HEK293 (cell line): ENCODE measurements at regions not wholly inside any gene's neighbourhood (a gene's known extent, or its start where the extent isn't known, plus 50 kb on each side); places are given as distances from the start of the nearest gene placed in this dataset.

Source experiments
- CTCF ChIA-PET: fragments of 350-600 bp; formaldehyde crosslinking; extraction: SDS; loops from one replicate; lab custom pipeline; 2021; ENCODE audit warnings: antibody characterized with exemption; lab: Yijun Ruan, JAX
- POLR2A ChIA-PET: fragments of 300-600 bp; formaldehyde crosslinking; extraction: SDS; loops from one replicate; lab custom pipeline; 2020; ENCODE audit warnings: antibody characterized with exemption, inconsistent platforms; lab: Yijun Ruan, JAX
- H3K27ac ChIP-seq: fragments of 200-500 bp; sonication (Bioruptor generic); 2 replicates; pipeline ENCODE4 v1.5.1; 2014; ENCODE audit warnings: low read depth, low read length, control low read depth, inconsistent platforms; ENCODE audit errors: extremely low read depth
- H3K36me3 ChIP-seq, 2 experiments: fragments of 200-500 bp in 1 of 2; sonication (Bioruptor generic) in 1 of 2; 1 replicate in 1 of 2; 2 replicates in 1 of 2; pipeline ENCODE4 v1.5.1; 2014 to 2017; ENCODE audit warnings: inconsistent platforms in 2 of 2, low read length in 2 of 2; ENCODE audit not compliant: control insufficient read depth in 2 of 2, insufficient read depth in 1 of 2
- H3K4me1 ChIP-seq: fragments of 200-500 bp; sonication (Bioruptor generic); 2 replicates; pipeline ENCODE4 v1.5.1; 2014; ENCODE audit warnings: mild to moderate bottlenecking, low read length, inconsistent platforms; ENCODE audit not compliant: control insufficient read depth, insufficient read depth
- H3K4me3 ChIP-seq: 2 replicates; pipeline ENCODE4 v1.5.1; 2011; ENCODE audit warnings: low read depth, mild to moderate bottlenecking, control low read depth, low read length, moderate library complexity
- H3K9me3 ChIP-seq: fragments of 200-500 bp; sonication (Bioruptor generic); 2 replicates; pipeline ENCODE4 v1.5.1; 2014; ENCODE audit warnings: low read depth, low read length, inconsistent platforms; ENCODE audit not compliant: control insufficient read depth, insufficient read depth
- GFI1B ChIP-seq: fragments of 450-650 bp; formaldehyde crosslinking; IDR thresholded peaks from 2 replicates; pipeline ENCODE4 v1.5.1; 2016; ENCODE audit warnings: missing biosample characterization, missing genetic modification characterization
- GLIS2 ChIP-seq: fragments of 450-650 bp; formaldehyde crosslinking; IDR thresholded peaks from 2 replicates; pipeline ENCODE4 v1.5.1; 2016; ENCODE audit warnings: missing biosample characterization, missing genetic modification characterization
- INSM2 ChIP-seq: fragments of 450-650 bp; formaldehyde crosslinking; IDR thresholded peaks from 2 replicates; pipeline ENCODE4 v1.5.1; 2016; ENCODE audit warnings: missing biosample characterization, missing genetic modification characterization
- KLF8 ChIP-seq: fragments of 450-650 bp; formaldehyde crosslinking; IDR thresholded peaks from 2 replicates; pipeline ENCODE4 v1.5.1; 2016; ENCODE audit warnings: missing biosample characterization, missing genetic modification characterization
- OVOL3 ChIP-seq: fragments of 450-650 bp; formaldehyde crosslinking; IDR thresholded peaks from 2 replicates; pipeline ENCODE4 v1.5.1; 2016; ENCODE audit warnings: missing biosample characterization, missing genetic modification characterization
- SCRT1 ChIP-seq: fragments of 450-650 bp; formaldehyde crosslinking; IDR thresholded peaks from 2 replicates; pipeline ENCODE4 v1.5.1; 2016; ENCODE audit warnings: missing biosample characterization, missing genetic modification characterization, borderline replicate concordance
- ZBTB8A ChIP-seq: fragments of 450-650 bp; formaldehyde crosslinking; IDR thresholded peaks from 2 replicates; pipeline ENCODE4 v1.5.1; 2016; ENCODE audit warnings: missing biosample characterization, missing genetic modification characterization
- ZIC2 ChIP-seq: fragments of 450-650 bp; formaldehyde crosslinking; IDR thresholded peaks from 2 replicates; pipeline ENCODE4 v1.5.1; 2016; ENCODE audit warnings: missing biosample characterization, missing genetic modification characterization
- ZNF140 ChIP-seq: fragments of 450-650 bp; formaldehyde crosslinking; IDR thresholded peaks from 2 replicates; pipeline ENCODE4 v1.5.1; 2016; ENCODE audit warnings: missing biosample characterization, missing genetic modification characterization
- ZNF16 ChIP-seq: fragments of 450-650 bp; formaldehyde crosslinking; IDR thresholded peaks from 2 replicates; pipeline ENCODE4 v1.5.1; 2016; ENCODE audit warnings: low read depth, missing biosample characterization, missing genetic modification characterization
- ZNF169 ChIP-seq: fragments of 450-650 bp; formaldehyde crosslinking; IDR thresholded peaks from 2 replicates; pipeline ENCODE4 v1.5.1; 2016; ENCODE audit warnings: missing biosample characterization, missing genetic modification characterization
- ZNF175 ChIP-seq: fragments of 450-650 bp; formaldehyde crosslinking; IDR thresholded peaks from 2 replicates; pipeline ENCODE4 v1.5.1; 2016; ENCODE audit warnings: missing biosample characterization, missing genetic modification characterization
- ZNF223 ChIP-seq: fragments of 450-650 bp; formaldehyde crosslinking; IDR thresholded peaks from 2 replicates; pipeline ENCODE4 v1.5.1; 2016; ENCODE audit warnings: missing biosample characterization, missing genetic modification characterization
- ZNF23 ChIP-seq: fragments of 450-650 bp; formaldehyde crosslinking; IDR thresholded peaks from 2 replicates; pipeline ENCODE4 v1.5.1; 2016; ENCODE audit warnings: missing biosample characterization, missing genetic modification characterization, borderline replicate concordance
- ZNF341 ChIP-seq: fragments of 450-650 bp; formaldehyde crosslinking; IDR thresholded peaks from 2 replicates; pipeline ENCODE4; 2016; ENCODE audit warnings: low read depth, missing biosample characterization, missing genetic modification characterization
- ZNF426 ChIP-seq: fragments of 450-650 bp; formaldehyde crosslinking; IDR thresholded peaks from 2 replicates; pipeline ENCODE4 v1.5.1; 2017; ENCODE audit warnings: missing biosample characterization, missing genetic modification characterization, mild to moderate bottlenecking, inconsistent platforms, moderate library complexity
- ZNF433 ChIP-seq: fragments of 450-650 bp; formaldehyde crosslinking; IDR thresholded peaks from 2 replicates; pipeline ENCODE4 v1.5.1; 2016; ENCODE audit warnings: missing biosample characterization, missing genetic modification characterization, low read depth
- ZNF510 ChIP-seq: fragments of 450-650 bp; formaldehyde crosslinking; IDR thresholded peaks from 2 replicates; pipeline ENCODE4 v1.5.1; 2018; ENCODE audit warnings: mild to moderate bottlenecking, missing genetic modification characterization, missing biosample characterization; ENCODE audit not compliant: insufficient replicate concordance
- ZNF529 ChIP-seq: fragments of 450-650 bp; formaldehyde crosslinking; IDR thresholded peaks from 2 replicates; pipeline ENCODE4 v1.5.1; 2017; ENCODE audit warnings: missing genetic modification characterization, missing biosample characterization; ENCODE audit not compliant: insufficient replicate concordance
- ZNF549 ChIP-seq: fragments of 450-650 bp; IDR thresholded peaks from 2 replicates; pipeline ENCODE4 v1.5.1; 2018; ENCODE audit warnings: missing biosample characterization, missing genetic modification characterization, mild to moderate bottlenecking, inconsistent platforms, moderate library complexity
- ZNF561 ChIP-seq: fragments of 450-650 bp; IDR thresholded peaks from 2 replicates; pipeline ENCODE4 v1.5.1; 2018; ENCODE audit warnings: missing biosample characterization, missing genetic modification characterization, borderline replicate concordance
- ZNF701 ChIP-seq: fragments of 450-650 bp; formaldehyde crosslinking; IDR thresholded peaks from 2 replicates; pipeline ENCODE4 v1.5.1; 2016; ENCODE audit warnings: missing biosample characterization, missing genetic modification characterization
- ZNF707 ChIP-seq: fragments of 450-650 bp; formaldehyde crosslinking; IDR thresholded peaks from 2 replicates; pipeline ENCODE4 v1.5.1; 2016; ENCODE audit warnings: missing biosample characterization, missing genetic modification characterization
- ZNF747 ChIP-seq: fragments of 450-650 bp; formaldehyde crosslinking; IDR thresholded peaks from 2 replicates; pipeline ENCODE4 v1.5.1; 2016; ENCODE audit warnings: missing biosample characterization, missing genetic modification characterization
- ZNF768 ChIP-seq: fragments of 450-650 bp; formaldehyde crosslinking; IDR thresholded peaks from 2 replicates; pipeline ENCODE4 v1.5.1; 2018; ENCODE audit warnings: missing biosample characterization, mild to moderate bottlenecking, missing genetic modification characterization
- TF ChIP-seq, protein P1 (sequence below): sonication (generic); formaldehyde crosslinking; IDR thresholded peaks from 2 replicates; pipeline ENCODE4 v1.8.1; 2022; ENCODE audit warnings: mild to moderate bottlenecking, moderate library complexity, missing genetic modification reagents
- TF ChIP-seq, protein P2 (sequence below): fragments of 450-650 bp; formaldehyde crosslinking; IDR thresholded peaks from 2 replicates; pipeline ENCODE4 v1.5.1; 2016; ENCODE audit warnings: missing biosample characterization, missing genetic modification characterization
- TF ChIP-seq, protein P3 (sequence below): fragments of 450-650 bp; formaldehyde crosslinking; IDR thresholded peaks from 2 replicates; pipeline ENCODE4 v1.5.1; 2016; ENCODE audit warnings: missing biosample characterization, missing genetic modification characterization

- Histone ChIP-seq H3K27ac (no peak overlapping the region), H3K4me3 (no peak overlapping the region), H3K9me3 (no peaks in the 10 kb centered on the region), H3K4me1 (no peaks in the 10 kb centered on the region)
- POLR2A ChIA-PET: no interaction called here
- TF ChIP-seq INSM2: no peak
- TF ChIP-seq, all 188 proteins: peak for 0
- CTCF ChIA-PET: no interaction called here
- no peaks in the 10 kb centered on the region for H3K36me3 ChIP-seq
Measured at GRCh38 chr15:45991863-45992262, 357.0 kb downstream of the SQOR start.

DNA sequence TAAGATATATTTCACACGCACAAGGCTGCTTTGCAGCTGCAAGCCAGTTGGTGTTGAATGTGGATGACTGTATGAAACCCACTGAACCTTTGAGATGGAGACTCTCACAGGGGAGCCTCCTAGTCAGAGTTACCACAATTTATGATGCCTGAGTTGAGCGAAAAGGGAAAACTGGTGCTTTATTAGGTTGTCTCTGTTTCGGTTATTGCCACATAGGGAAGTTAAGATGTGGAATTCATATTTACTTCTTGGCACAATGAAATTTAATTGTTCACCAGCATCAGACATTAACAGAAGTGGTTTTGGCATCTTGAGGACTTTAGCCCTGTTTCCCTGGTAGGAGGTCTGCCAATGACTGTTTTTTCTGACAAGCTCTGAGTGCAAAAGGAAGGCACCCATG lies 358.2 kb downstream of the SQOR start:
- H3K9me3 ChIP-seq: no peaks in the 10 kb centered on the region
- no peaks in the 10 kb centered on the region for H3K36me3 ChIP-seq
- no peak overlapping the region for H3K4me3 ChIP-seq
- POLR2A ChIA-PET: no interaction called here
- no peaks in the 10 kb centered on the region for H3K4me1 ChIP-seq
- TF ChIP-seq KLF8: no peak
- TF ChIP-seq ZNF561 (tag by site-specific recombination): no peak
- no peak for TF ChIP-seq ZNF23
- no peak for TF ChIP-seq ZNF707 (tag by site-specific recombination)
- TF ChIP-seq ZNF510 (tag by site-specific recombination): no peak
- no peak for TF ChIP-seq ZNF433 (tag by site-specific recombination)
- TF ChIP-seq ZNF549 (tag by site-specific recombination): no peak
- TF ChIP-seq, protein P1, sequence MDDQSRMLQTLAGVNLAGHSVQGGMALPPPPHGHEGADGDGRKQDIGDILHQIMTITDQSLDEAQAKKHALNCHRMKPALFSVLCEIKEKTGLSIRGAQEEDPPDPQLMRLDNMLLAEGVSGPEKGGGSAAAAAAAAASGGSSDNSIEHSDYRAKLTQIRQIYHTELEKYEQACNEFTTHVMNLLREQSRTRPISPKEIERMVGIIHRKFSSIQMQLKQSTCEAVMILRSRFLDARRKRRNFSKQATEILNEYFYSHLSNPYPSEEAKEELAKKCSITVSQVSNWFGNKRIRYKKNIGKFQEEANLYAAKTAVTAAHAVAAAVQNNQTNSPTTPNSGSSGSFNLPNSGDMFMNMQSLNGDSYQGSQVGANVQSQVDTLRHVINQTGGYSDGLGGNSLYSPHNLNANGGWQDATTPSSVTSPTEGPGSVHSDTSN: no peak
- TF ChIP-seq ZNF768 (tag by site-specific recombination): no peak
- no peak for TF ChIP-seq GFI1B (tag by site-specific recombination)
- no peak for TF ChIP-seq ZNF341 (tag by site-specific recombination)
- TF ChIP-seq ZNF140: no peak
- TF ChIP-seq ZNF175 (tag by site-specific recombination): no peak
- TF ChIP-seq ZNF223 (tag by site-specific recombination): no peak
- TF ChIP-seq SCRT1 (tag by site-specific recombination): no peak
- TF ChIP-seq, protein P2, sequence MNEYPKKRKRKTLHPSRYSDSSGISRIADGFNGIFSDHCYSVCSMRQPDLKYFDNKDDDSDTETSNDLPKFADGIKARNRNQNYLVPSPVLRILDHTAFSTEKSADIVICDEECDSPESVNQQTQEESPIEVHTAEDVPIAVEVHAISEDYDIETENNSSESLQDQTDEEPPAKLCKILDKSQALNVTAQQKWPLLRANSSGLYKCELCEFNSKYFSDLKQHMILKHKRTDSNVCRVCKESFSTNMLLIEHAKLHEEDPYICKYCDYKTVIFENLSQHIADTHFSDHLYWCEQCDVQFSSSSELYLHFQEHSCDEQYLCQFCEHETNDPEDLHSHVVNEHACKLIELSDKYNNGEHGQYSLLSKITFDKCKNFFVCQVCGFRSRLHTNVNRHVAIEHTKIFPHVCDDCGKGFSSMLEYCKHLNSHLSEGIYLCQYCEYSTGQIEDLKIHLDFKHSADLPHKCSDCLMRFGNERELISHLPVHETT (tag by site-specific recombination): no peak
- no peak for TF ChIP-seq ZNF701 (tag by site-specific recombination)
- no peak for TF ChIP-seq ZNF16 (tag by site-specific recombination)
- no peak for TF ChIP-seq ZNF169
- no peak overlapping the region for H3K27ac ChIP-seq
- CTCF ChIA-PET: no interaction called here

DNA sequence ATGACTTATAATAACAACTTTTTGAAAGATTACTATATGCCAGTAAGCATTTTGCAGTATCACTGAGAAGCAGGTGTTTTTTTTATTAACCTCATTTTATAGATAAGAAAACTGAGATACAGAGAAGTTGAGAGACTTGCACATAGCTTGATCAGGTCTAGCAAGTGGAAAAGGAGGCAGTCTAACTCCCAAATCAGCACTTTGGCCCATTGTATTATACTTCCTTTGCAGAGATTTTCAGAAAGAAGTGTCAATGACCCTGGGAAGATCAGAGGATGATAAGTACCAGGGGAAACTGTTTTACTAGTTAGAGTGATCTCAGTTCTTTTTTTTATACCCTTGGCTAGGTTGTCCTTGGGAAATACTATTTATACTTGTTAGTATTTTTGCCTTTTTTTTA lies 358.7 kb downstream of the SQOR start:
- ChIA-PET POLR2A (no interaction called here), CTCF (no interaction called here)
- Histone ChIP-seq H3K4me1 (no peaks in the 10 kb centered on the region), H3K9me3 (no peaks in the 10 kb centered on the region), H3K27ac (no peak overlapping the region), H3K36me3 (no peaks in the 10 kb centered on the region), H3K4me3 (no peak overlapping the region)
- TF ChIP-seq ZNF426 (tag by site-specific recombination): no peak
- no peak for TF ChIP-seq GLIS2
- no peak for TF ChIP-seq ZNF341 (tag by site-specific recombination)
- TF ChIP-seq ZIC2 (tag by site-specific recombination): no peak
- TF ChIP-seq ZNF747 (tag by site-specific recombination): no peak
- no peak for TF ChIP-seq OVOL3
- no peak for TF ChIP-seq ZNF529 (tag by site-specific recombination)
- TF ChIP-seq ZNF223 (tag by site-specific recombination): no peak
- no peak for TF ChIP-seq ZBTB8A (tag by site-specific recombination)
- TF ChIP-seq, protein P3, sequence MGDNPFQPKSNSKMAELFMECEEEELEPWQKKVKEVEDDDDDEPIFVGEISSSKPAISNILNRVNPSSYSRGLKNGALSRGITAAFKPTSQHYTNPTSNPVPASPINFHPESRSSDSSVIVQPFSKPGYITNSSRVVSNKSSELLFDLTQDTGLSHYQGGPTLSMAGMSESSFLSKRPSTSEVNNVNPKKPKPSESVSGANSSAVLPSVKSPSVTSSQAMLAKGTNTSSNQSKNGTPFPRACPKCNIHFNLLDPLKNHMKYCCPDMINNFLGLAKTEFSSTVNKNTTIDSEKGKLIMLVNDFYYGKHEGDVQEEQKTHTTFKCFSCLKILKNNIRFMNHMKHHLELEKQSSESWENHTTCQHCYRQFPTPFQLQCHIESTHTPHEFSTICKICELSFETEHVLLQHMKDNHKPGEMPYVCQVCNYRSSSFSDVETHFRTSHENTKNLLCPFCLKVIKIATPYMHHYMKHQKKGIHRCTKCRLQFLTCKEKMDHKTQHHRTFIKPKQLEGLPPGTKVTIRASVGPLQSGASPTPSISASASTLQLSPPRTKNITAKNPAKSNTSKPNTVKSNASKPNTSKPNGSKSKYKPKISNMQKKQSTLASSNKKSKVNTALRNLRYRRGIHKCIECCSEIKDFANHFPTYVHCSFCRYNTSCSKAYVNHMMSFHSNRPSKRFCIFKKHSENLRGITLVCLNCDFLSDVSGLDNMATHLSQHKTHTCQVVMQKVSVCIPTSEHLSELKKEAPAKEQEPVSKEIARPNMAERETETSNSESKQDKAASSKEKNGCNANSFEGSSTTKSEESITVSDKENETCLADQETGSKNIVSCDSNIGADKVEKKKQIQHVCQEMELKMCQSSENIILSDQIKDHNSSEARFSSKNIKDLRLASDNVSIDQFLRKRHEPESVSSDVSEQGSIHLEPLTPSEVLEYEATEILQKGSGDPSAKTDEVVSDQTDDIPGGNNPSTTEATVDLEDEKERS (tag by site-specific recombination): no peak
